ENCODE measurements at regions not wholly inside any gene's neighbourhood (a gene's known extent, or its start where the extent isn't known, plus 50 kb on each side); places are given as distances from the start of the nearest gene placed in this dataset.
"Not testable (repeated sequence)": the region's sequence is repeated elsewhere in the genome, so short reads cannot be mapped to it uniquely, and the experiment has no call there.

GRCh38 chr16:29264080-29264837 is 142.3 kb downstream of the NPIPB11 start:
- TF ChIP-seq, protein P1, sequence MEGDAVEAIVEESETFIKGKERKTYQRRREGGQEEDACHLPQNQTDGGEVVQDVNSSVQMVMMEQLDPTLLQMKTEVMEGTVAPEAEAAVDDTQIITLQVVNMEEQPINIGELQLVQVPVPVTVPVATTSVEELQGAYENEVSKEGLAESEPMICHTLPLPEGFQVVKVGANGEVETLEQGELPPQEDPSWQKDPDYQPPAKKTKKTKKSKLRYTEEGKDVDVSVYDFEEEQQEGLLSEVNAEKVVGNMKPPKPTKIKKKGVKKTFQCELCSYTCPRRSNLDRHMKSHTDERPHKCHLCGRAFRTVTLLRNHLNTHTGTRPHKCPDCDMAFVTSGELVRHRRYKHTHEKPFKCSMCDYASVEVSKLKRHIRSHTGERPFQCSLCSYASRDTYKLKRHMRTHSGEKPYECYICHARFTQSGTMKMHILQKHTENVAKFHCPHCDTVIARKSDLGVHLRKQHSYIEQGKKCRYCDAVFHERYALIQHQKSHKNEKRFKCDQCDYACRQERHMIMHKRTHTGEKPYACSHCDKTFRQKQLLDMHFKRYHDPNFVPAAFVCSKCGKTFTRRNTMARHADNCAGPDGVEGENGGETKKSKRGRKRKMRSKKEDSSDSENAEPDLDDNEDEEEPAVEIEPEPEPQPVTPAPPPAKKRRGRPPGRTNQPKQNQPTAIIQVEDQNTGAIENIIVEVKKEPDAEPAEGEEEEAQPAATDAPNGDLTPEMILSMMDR (IDR thresholded peaks at IDR 0.05; ENCODE audit: insufficient read depth, low read length, poor library complexity, severe bottlenecking): not testable (repeated sequence)
- TF ChIP-seq EZH2phosphoT487 (conservative IDR thresholded peaks at IDR 0.05; ENCODE audit: low read length): not testable (repeated sequence)
